NCI-H1092 treated with DMSO at 0.1 percent for 48 hours (cell line): ENCODE measurements at regions not wholly inside any gene's neighbourhood (a gene's known extent, or its start where the extent isn't known, plus 50 kb on each side); places are given as distances from the start of the nearest gene placed in this dataset.
A peak's percentile ranks its signal among the peaks of the same experiment; 100 is the strongest.
"Not testable (repeated sequence)": the region's sequence is repeated elsewhere in the genome, so short reads cannot be mapped to it uniquely, and the experiment has no call there.

ENCODE experiments used
- DNase-seq: peaks from one replicate; lab custom pipeline; 2025; lab: John Stamatoyannopoulos, UW

DNA sequence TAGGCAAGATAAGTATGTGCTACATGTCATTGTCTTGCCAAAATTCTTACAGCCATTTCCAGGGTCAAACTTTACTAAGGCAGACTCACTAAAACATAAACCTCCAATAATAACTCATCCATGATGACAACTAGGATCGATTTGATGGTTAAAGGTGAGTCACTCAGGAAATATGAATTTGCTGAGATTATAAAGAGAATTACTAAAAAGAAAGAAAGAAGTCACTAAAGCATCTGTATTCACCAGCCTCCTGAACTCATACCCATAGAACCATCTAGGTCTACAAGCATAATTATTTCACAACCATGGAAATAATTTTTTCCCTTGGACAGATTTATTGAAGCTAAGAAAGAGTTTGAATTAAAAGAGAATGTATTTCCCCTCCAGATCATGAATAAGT lies 258.6 kb downstream of the TLE1 start:
- no peak for DNase-seq

DNA sequence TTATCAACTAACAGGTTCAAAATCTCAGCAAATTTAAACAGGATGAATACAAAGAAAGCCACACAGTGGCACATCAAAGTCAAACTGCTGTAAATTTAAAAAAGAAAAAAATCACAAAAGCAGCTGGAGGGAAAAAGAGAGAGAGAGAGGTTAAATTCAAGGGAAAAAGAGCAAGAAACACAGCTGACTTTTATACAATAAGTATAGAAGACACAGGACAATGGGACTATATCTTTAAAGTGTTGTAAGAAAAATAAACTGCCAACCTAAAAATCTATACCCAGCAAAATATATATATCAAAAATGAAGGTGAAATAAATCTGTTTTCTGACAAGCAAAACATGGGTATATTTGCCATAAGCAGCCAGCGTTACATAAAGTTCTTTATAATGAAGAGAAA lies 261.5 kb downstream of the TLE1 start:
- no peak for DNase-seq

DNA sequence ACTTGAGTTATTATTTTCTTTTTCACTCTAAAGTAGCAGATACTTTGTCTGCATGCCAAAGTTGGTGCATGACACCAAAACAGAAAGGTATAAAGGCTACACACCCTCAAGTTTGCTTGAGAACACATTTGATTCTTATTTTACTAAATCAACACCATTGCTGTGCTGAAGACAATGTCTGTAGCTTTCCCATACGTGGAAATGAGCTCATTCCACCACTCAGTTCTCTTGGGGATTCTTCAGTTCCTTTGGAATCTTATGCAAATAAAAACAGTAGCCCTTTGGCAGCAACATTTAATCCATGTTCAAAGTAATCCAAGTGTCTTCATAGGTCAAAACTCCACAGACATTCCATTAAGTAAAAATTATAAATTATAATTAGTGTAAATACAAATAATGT lies 264.9 kb downstream of the TLE1 start:
- no peak for DNase-seq

DNA sequence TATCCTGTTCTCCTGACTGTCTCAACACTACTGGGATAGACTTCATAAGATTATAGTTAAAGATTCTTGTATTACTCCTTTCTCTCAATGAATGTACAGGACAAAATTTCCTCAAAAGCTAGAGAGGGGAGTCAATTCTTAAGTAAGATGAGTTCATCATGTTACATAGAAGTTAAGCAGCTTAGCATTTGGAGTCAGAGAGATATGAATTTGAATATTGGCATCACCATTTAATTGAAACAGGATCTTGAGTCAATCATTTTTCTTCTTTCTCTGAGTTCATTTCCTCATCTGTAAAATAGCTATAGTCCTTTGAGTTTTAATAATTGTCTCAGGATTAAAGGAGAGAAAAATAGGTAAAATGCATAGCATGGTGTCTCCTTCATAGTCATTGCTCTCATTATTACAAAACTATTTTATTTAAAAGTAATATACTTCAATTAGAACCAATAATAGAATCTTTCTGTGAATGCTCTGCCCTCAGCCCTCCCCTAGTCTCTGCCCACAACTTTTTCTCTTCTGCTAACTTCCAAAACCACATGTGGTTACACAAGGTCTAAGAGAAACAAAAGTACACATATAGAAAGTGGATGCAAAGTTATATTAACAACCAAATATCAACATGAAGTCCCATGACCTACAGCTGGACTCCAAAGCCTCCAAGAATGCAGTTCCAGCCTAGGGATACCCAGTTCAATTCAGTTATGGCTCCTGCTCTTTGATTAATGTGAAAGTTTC lies 265.6 kb downstream of the TLE1 start:
- DNase-seq: no peak

DNA sequence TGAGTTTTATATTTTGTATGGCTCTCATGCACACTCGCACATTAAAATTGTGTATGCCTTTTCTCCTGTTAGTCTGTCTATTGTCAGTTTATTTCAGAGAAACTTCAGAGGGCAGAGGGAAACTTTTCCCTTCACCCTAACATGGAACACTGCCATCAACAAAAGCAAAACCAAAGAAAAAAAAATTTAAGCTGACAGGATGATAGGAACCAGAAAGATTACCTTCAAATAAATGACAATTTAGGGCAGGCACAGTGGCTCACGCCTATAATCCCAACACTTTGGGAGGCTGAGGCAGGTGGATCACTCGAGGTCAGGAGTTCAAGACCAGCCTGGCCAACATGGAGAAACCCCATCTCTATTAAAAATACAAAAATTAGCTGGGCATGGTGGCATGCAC lies 268.3 kb downstream of the TLE1 start:
- DNase-seq: not testable (repeated sequence)

DNA sequence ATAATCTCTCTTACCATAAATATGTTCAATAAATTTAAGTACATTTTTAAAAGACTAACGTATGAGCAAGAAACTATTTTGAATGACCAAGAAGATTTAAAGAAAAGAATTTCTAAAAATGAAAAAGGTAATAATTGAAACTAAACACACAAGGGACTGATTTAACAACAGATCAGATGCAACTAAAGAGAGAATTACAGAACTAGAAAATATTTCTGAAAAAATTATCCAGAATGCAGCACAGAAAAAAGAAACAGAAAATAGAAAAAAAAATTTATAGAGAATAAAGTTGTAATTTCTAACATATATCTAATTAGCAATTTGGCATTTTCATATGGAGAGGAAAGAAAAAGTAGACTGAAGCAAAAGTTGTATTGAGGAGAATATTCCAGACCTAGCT lies 269.3 kb downstream of the TLE1 start:
- DNase-seq: no peak

DNA sequence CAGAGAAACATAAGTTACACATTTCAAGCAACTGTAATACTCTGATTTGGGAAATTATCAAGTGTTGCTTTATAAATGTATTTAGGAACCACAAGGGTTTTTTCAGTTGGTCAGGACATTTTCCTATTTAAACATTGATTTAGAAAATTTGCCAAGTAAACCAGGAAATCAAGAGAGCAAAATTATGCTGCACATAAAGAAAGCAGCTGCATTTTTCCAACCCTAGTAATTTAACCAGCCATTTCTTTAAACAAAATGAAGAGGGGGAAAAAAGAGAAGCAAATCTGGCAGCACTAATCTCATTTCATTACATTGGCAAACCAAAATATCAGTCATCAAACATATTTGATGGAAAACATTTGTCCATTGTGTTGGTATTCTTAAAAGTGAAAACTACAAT lies 271.4 kb downstream of the TLE1 start:
- no peak for DNase-seq

DNA sequence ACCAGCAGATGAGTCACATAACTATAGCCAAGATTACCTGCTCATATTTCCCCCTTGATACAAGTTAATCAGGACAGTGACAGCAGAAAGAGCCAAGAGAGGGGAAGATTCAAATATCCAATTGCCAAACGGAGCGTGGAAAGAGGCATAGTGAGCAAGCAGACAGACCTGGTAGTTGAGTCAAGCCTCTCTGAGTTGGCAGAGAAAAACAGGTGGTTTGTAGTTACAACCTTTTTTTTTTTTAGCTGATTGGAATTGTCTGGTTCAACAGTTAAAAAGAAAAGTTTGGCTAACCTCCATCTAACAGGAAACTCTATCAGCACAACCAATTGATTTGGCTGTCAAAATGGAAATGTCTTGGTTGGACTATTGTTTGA lies 272.1 kb downstream of the TLE1 start:
- no peak for DNase-seq

DNA sequence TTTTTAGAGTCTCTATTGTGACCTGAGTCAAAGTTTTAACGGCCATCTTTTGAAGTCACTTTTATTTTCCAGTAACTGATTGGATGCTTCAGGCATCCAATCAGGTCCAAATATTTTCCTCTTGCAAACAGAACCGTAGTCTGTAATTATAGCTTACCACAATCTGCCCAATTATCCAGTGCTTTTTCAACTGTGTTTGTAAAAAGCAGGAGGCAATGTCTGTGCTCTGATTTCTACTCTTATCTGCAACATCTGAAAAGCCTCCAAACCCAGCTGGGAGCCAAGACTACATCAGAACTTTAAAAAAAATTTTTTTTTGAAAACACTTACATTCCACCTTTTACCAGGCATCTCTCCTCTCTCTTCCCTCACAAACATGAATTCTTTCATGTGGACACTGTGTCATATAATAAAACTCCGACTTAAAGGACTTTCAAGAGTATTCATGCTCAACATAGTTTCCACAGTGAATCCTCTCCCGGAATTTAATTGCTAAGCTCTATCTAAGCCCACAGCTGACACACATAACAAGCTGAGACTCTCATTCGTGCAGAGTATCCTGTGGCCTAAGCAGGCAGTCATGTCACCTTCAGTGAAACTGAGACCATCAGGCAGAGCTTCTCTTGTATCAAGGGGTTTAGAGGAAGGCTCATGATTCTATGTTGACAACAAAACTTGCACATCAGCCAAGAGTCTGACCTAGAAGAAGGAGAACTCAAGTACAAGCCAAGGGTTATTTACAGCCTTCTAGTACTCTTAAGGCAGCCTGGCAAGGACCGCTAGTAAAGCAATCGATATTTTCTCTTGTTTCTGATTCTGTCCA lies 272.7 kb downstream of the TLE1 start:
- DNase-seq: peak; percentile 17

DNA sequence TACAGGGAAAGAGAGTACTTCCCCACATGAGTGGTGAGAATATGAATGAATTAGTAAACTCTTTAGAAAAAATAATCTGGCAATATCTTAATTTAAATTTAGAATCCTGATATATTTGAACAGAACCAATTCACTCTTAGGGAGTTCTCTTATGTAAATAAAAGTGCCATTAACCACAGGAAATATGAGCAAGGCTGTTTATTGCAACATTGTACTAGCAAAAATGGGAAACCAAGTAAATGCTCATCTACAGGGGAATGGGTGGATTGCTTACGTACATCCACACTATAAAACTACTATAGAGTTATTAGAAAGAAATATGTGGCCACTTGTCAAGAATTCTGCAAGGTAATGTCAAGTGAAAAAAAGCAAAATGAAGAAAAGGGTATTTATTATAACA lies 274.5 kb downstream of the TLE1 start:
- DNase-seq: no peak

DNA sequence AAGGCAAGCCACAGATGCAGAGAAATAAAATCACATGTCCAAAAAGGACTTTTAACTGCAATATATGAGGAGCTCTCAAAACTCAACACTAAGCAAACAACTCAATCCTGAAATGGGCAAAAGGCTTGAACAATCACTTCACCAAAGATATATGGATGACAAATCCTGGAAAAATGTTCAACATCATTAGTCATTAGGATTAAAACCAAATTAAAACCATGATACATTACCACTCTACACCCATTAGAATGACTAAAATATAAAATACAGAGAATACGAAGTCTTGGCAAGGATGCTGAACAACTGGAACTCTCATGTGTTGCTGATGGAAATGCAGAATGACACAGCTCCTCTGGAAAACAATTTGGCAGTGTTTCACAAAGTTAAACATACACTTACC lies 277.4 kb downstream of the TLE1 start:
- DNase-seq: no peak

DNA sequence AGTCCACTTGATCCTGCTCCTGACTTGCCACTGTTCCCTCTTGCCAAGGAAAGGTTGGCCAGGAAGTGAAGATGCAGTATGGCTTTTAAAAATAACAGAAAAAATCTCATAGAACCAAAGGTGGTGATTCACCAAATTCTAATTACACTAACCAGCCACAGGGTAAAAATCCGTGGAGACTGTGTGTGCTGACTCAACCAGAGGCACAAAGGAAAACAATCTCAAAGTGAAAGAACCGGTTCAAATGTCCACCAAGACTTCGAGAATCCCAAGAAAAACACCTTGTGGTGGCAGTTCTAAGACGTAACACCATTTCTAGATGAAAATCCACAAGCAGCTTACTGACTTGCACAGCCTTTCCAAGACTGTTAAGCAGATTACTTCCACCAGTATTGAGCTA lies 279.1 kb downstream of the TLE1 start:
- no peak for DNase-seq

DNA sequence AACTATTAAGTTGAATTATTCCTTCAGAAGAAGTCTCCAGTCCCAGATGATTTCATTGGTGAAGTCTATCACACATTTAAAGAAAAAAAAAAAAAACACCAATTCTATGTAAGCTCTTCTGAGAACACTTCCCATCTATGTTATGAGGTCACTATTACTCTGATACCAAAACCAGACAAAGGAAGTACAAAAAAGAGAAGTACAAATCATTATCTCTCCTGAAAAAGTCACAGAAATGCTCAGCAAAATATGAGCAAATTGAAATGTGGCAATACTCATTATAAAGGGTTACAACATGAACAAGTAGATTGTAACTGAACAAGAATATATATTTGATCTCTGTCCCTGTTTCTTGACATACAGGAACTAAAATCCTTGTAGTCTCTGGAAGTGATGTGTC lies 280.4 kb downstream of the TLE1 start:
- DNase-seq: no peak

DNA sequence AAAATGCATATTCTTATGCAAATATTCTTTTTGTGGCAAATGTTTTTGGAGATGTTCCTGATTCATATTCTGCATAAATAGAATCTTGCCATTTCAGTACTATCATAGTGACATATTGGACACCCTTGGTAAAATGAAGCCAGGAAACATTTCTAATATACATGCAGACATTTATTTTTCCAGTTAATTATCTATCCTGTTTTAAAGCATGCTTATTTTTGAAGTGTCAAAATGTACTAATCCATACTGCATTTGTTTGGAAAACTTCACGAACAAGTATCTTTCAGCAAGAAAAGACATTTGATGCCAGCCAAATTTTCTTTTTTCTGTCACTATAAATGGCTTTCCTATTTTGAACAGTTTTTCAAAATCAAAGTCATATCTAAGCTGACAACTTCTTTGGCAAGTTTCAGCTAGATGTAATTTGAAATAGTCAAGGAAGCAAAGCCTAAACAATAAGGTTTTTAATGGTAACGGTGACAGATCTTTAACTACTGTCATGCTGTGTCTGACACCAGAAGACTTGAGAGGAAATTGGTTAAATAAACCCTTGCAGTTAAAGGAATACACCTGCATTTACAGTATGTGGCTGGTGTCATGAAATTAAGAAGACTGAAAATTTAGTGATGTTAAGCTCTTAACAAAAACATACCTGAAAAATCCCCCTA lies 284.3 kb downstream of the TLE1 start:
- no peak for DNase-seq

DNA sequence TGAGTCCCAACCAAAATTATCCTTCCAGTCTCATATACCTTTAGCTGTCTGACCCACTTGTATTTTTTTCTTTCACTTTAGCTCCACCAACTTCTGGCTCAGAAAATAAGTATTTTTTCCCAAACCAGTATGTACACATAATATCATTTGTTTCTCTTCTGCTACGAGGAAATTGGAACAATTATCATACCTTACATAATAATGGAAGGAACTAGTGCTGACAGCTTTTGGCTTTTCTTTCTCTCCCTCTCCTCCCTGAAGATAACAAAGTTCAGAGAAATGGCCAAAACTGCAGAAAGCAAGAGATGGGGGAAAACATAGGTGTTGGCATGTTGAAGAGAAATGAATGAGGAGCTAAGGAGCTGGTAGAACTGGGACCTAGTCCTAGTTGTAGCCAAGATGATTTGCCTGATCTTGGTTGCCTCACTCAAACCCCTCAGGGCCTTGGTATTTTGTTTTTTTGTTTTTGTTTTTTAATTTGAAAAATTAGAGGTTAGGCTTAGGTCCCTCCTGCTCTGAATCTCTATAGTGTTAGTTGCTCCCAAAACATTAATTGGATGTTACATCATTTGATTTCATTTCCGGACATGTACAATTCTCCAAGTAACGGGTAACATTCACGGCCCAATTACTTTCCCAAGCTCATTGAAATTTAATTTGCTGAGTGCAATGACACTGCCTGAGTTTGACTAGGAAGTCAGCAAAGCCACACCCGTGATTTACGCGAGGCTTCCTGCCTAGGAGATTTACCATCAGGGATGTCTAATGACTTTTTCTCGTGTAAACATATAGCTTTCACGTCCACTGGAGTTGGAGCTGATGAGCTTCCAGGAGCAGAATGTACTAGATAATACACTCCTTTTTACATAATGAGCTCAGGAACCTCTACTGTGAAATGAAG lies 291.6 kb downstream of the TLE1 start:
- no peak for DNase-seq

DNA sequence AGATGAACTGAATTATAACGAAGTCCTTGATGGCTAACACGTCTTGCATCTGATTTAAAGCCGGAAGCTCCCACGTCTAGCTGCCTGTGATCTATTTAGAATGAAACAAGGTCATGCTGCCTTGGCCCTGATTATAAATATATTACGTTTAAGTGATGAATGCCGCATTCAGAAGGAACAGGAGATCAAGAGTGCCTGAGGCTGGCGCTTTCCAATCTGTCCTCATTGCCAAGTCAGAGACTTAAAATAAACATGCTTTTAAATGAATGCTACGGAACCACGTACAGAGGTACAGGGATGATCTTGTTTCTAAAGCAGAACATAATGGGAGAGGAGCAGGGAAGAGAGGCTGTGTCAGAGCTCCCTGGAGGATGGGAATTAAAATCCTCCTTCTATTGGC lies 292.8 kb downstream of the TLE1 start:
- peak; percentile 20 for DNase-seq

DNA sequence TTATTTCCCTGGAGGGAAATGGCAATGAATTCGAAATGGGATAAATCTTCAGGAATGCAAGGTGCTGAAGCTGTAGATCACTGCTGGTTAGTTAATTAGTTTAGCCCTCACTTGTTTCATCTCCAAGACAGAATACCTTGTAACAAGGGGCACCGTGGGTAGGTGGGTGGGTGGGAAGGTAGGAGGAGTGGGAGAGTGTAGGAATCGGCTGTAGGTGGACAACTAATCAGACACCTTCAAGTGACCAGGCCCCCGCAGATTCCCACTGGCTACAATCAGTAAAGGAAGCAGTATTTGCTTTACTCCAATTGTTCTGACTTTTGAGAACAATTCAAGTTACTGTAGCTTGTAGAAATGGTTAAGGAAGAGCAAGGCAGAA lies 293.7 kb downstream of the TLE1 start:
- no peak for DNase-seq

DNA sequence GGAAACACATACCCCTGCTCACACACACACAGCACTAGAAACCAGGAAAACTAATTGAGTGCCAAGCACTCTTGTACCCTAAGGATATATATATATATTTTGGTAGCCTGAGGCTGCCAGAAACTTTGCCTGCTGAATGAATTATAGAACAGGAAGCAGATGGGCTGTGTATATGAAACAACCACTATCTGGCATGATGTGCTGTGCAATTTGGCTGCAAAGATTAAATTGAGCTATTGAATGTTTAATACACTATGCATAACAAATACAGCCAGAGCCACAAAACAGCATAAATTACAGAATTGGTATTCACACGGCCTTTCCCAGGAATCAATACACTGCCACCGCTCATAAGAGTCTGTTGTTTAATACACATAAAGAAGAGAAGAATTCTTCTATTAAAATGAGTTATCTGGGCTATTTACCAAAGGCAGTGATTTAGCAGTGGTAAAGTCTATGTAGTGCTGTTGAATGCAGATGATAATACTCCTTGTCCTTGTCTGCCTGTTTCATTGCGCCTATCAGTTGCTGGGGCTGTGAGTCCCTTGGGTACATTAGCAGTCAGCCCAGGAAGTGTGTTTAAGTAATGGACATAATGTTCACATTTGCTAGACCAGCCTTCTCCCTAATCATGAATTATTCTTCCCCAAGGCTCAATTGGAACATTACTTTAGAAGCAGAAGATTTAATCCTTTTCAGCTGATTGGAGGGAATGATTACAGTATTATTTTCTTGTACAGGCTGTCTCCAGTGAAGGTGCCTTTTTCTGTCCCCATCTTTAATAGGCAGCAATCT lies 294.3 kb downstream of the TLE1 start:
- peak; percentile 69 for DNase-seq

DNA sequence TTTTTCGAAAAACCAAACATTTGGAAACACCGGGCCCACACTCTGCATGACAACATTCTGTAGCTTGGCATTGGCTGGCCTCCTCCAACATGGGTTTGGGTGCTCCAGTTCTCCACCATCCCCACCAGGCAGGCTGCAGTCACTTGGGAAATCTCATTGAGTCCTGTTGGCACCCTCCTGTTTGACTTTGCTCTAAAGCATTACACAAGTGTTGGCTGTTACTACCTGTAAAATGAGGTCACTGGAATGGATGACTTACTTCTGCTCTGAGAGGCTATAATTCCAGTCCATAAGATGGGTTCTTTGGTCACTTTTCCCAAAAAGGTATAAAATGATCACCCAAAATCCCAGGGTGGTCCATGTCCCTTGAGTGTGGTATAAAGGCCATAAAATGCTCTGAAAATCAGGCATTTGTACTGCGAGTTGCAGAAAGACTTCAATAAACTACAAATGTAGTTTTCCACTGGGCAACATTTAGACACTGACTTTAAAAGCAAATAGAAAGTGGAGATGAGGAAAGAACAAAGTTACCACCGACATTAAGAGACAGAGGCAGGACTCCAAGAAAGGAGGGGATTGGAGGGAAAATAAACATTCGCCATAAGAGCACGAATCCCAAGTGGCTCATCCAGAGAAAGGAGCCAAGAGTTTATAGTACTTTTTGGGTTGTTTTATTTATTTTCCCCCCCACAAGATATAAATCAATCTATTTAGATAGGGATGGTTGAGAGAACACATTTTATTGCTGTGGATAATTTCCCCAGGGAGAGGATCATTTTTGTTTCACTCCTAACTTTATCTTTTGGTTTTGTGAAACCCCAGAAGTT lies 295.1 kb downstream of the TLE1 start:
- DNase-seq: peak; percentile 60

DNA sequence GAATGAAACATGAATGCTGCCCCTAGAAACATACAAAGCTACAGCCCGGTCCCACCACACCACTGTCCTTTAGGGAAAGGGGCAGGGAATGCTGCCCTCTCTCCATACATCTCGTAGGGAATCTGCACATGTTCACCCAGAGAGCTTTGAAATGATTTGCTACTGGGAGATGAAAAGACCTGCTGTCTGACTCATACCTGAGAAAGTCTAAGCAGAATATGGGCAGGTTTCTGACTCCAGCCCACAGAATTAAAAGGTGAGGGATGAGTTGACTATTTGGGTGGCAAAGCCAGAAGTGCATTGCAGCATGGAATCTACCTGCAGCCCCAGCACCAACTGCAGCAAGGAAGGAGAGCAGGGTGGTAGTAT lies 297.9 kb downstream of the TLE1 start:
- no peak for DNase-seq
